Aorta (tissue), 5 donors: ENCODE measurements at regions not wholly inside any gene's neighbourhood (a gene's known extent, or its start where the extent isn't known, plus 50 kb on each side); places are given as distances from the start of the nearest gene placed in this dataset.

Experiments
- ATAC-seq: fragments of 200-7000 bp; cut with Tn5 transposase; one replicate; pipeline ENCODE4 v1.9.1; 2022; ENCODE audit warnings: moderate library complexity; ENCODE audit not compliant: low FRiP score
- DNase-seq, 2 donors: peaks; one replicate each; pipeline ENCODE4 v3.0.0-alpha.2; 2020
- H3K27ac ChIP-seq, 2 donors: one replicate each; pipeline ENCODE4 v1.5.1; 2013; ENCODE audit warnings: low read length in 2 of 2, mild to moderate bottlenecking in 2 of 2, moderate library complexity in 2 of 2, control low read depth in 1 of 2, inconsistent platforms in 1 of 2, low read depth in 1 of 2
- H3K27me3 ChIP-seq, 2 donors: one replicate each; pipeline ENCODE4 v1.6.1; 2013; ENCODE audit warnings: control low read depth in 1 of 2, low read length in 1 of 2, mild to moderate bottlenecking in 1 of 2, moderate library complexity in 1 of 2; ENCODE audit not compliant: insufficient read depth in 2 of 2, control insufficient read depth in 1 of 2
- H3K36me3 ChIP-seq, 2 donors: one replicate each; pipeline ENCODE4 v1.6.1; 2013; ENCODE audit warnings: control low read depth in 1 of 2, low read length in 1 of 2, mild to moderate bottlenecking in 1 of 2; ENCODE audit not compliant: insufficient read depth in 2 of 2, control insufficient read depth in 1 of 2
- H3K4me1 ChIP-seq, 2 donors: one replicate each; pipeline ENCODE4 v1.6.1; 2013; ENCODE audit warnings: low read length in 2 of 2, control low read depth in 1 of 2, mild to moderate bottlenecking in 1 of 2, moderate library complexity in 1 of 2; ENCODE audit not compliant: insufficient read depth in 2 of 2, control insufficient read depth in 1 of 2
- H3K4me3 ChIP-seq, 2 donors: one replicate each; pipeline ENCODE4 v1.5.1; 2013; ENCODE audit warnings: low read length in 2 of 2, control low read depth in 1 of 2, mild to moderate bottlenecking in 1 of 2
- H3K9me3 ChIP-seq: one replicate; pipeline ENCODE4 v1.6.1; 2013; ENCODE audit warnings: mild to moderate bottlenecking, low read length; ENCODE audit not compliant: control insufficient read depth
- WGBS, 2 donors: extraction: QIAGEN DNeasy Blood & Tissue Kit; methylation state at CpG; one replicate each; pipeline ENCODE4 v1.1.7; 2013; 5-methylcytosine and 5-hydroxymethylcytosine counted together
- intact Hi-C, 2 donors: fragments of 100-400 bp; cut with DNase I; formaldehyde crosslinking; loops; one replicate each; pipeline versions ENCODE4 v1.14.2 to v1.15.0; 2022
- donor health status: healthy with polysubstance abuse.
- donor health status: Bipolar disorder and iron deficiency.
- donor health status: DM: no; HTN: no; CAD: no.
- donor health status: DM: no; HTN: no; CAD: no.
- donor health status: DM: yes; HTN: yes; CAD: no.

GRCh38 chr7:85396676-85397075 lies 209.8 kb upstream of the SEMA3D start:
- Histone ChIP-seq H3K27me3 (no peaks in the 10 kb centered on the region), H3K9me3 (no peaks in the 10 kb centered on the region), H3K4me3 (no peak overlapping the region), H3K27ac (no peak overlapping the region), H3K4me1 (no peaks in the 10 kb centered on the region), H3K36me3 (no peaks in the 10 kb centered on the region)
- ATAC-seq (no peak), DNase-seq (no peak)
- intact Hi-C loops, result no loop called here
- WGBS, 2 donors, result 77 to 86% methylated on average over 1 of the region's 1 CpG

GRCh38 chr7:85392789-85393188 lies 205.9 kb upstream of the SEMA3D start:
- Histone ChIP-seq H3K27ac (no peak overlapping the region), H3K4me1 (no peaks in the 10 kb centered on the region), H3K9me3 (no peaks in the 10 kb centered on the region), H3K4me3 (no peak overlapping the region), H3K27me3 (no peaks in the 10 kb centered on the region), H3K36me3 (no peaks in the 10 kb centered on the region)
- WGBS, 2 donors, result 84 to 85% methylated on average over 1 of the region's 1 CpG
- DNase-seq, result no peak
- intact Hi-C loops, result no loop called here
- no peak for ATAC-seq

- Histone ChIP-seq H3K4me1 (no peaks in the 10 kb centered on the region), H3K27me3 (no peaks in the 10 kb centered on the region), H3K36me3 (no peaks in the 10 kb centered on the region), H3K27ac (no peak overlapping the region), H3K9me3 (no peaks in the 10 kb centered on the region), H3K4me3 (no peak overlapping the region)
- 57 to 67% methylated on average over 4 of the region's 4 CpGs for whole genome bisulfite sequencing, 2 donors
- intact Hi-C loops, result no loop called here
- no peak for DNase-seq
- ATAC-seq, result no peak
Measured at GRCh38 chr7:85392326-85392725, 205.5 kb upstream of the SEMA3D start.

GRCh38 chr7:85386460-85386859 lies 199.6 kb upstream of the SEMA3D start:
- DNase-seq (no peak), ATAC-seq (no peak)
- Histone ChIP-seq H3K27me3 (no peaks in the 10 kb centered on the region), H3K36me3 (no peaks in the 10 kb centered on the region), H3K9me3 (no peaks in the 10 kb centered on the region), H3K4me3 (no peak overlapping the region), H3K4me1 (no peaks in the 10 kb centered on the region), H3K27ac (no peak overlapping the region)
- WGBS, 2 donors, result 94 to 97% methylated on average over 1 of the region's 1 CpG
- intact Hi-C loops, result no loop called here

GRCh38 chr7:85384392-85384791 lies 197.5 kb upstream of the SEMA3D start:
- Histone ChIP-seq H3K27ac (no peak overlapping the region), H3K36me3 (no peaks in the 10 kb centered on the region), H3K27me3 (no peaks in the 10 kb centered on the region), H3K4me1 (no peaks in the 10 kb centered on the region), H3K4me3 (no peak overlapping the region), H3K9me3 (no peaks in the 10 kb centered on the region)
- intact Hi-C loops, result no loop called here
- no peak for ATAC-seq
- no peak for DNase-seq
- 84% methylated on average over 2 of the region's 2 CpGs for WGBS, 2 donors

- no peak for DNase-seq
- H3K36me3 ChIP-seq, result no peaks in the 10 kb centered on the region
- WGBS, 2 donors, result 92 to 95% methylated on average over 16 of the region's 16 CpGs
- no peak overlapping the region for H3K27ac ChIP-seq
- ATAC-seq, result no peak
- H3K9me3 ChIP-seq, result no peaks in the 10 kb centered on the region
- intact Hi-C loops, result no loop called here
- H3K4me3 ChIP-seq, result no peak overlapping the region
- no peaks in the 10 kb centered on the region for H3K4me1 ChIP-seq
- no peaks in the 10 kb centered on the region for H3K27me3 ChIP-seq
Measured at GRCh38 chr7:85381212-85381611, 194.4 kb upstream of the SEMA3D start.

- Histone ChIP-seq H3K36me3 (no peaks in the 10 kb centered on the region), H3K27ac (no peak overlapping the region), H3K4me3 (no peak overlapping the region), H3K27me3 (no peaks in the 10 kb centered on the region), H3K4me1 (no peaks in the 10 kb centered on the region), H3K9me3 (no peaks in the 10 kb centered on the region)
- intact Hi-C loops, result no loop called here
- ATAC-seq (no peak), DNase-seq (no peak)
- WGBS, 2 donors, result 91 to 93% methylated on average over 2 of the region's 2 CpGs
Measured at GRCh38 chr7:85376589-85376988, 189.7 kb upstream of the SEMA3D start.

GRCh38 chr7:85356916-85357315 lies 170.1 kb upstream of the SEMA3D start:
- intact Hi-C loops, result no loop called here
- no peaks in the 10 kb centered on the region for H3K27me3 ChIP-seq
- WGBS, 2 donors, result 70 to 73% methylated on average over 1 of the region's 1 CpG

GRCh38 chr7:85343484-85343883 lies 156.6 kb upstream of the SEMA3D start:
- Histone ChIP-seq H3K36me3 (no peaks in the 10 kb centered on the region), H3K4me3 (no peak overlapping the region), H3K4me1 (no peaks in the 10 kb centered on the region), H3K27me3 (no peaks in the 10 kb centered on the region), H3K27ac (no peak overlapping the region), H3K9me3 (no peaks in the 10 kb centered on the region)
- ATAC-seq (no peak), DNase-seq (no peak)
- intact Hi-C loops, result no loop called here

More at GRCh38 chr7:85356916-85357315, 170.1 kb upstream of the SEMA3D start:
- Histone ChIP-seq H3K9me3 (peaks cover 1% of the 10 kb centered on the region), H3K4me3 (no peak overlapping the region), H3K4me1 (no peaks in the 10 kb centered on the region), H3K27ac (no peak overlapping the region), H3K36me3 (no peaks in the 10 kb centered on the region)
- ATAC-seq (no peak), DNase-seq (no peak)
